Heart left ventricle (tissue), 16 donors: ENCODE measurements at regions not wholly inside any gene's neighbourhood (a gene's known extent, or its start where the extent isn't known, plus 50 kb on each side); places are given as distances from the start of the nearest gene placed in this dataset.

ENCODE experiments used
- ATAC-seq, 4 donors: fragments of 200-7000 bp; cut with Tn5 transposase; one replicate each; pipeline ENCODE4 v1.9.1; 2020 to 2022; ENCODE audit warnings: moderate library complexity in 4 of 4, mild to moderate bottlenecking in 3 of 4, moderate number of reproducible peaks in 1 of 4
- DNase-seq, 5 donors: peaks; one replicate each; pipeline ENCODE4 v3.0.0-alpha.2; 2020
- H3K27ac ChIP-seq, 12 donors: fragments of 200-600 bp; sonication (generic) in 4 of 12; one replicate each; pipeline versions ENCODE4 v1.5.0 to v1.8.0; 2016 to 2022; ENCODE audit warnings: mild to moderate bottlenecking in 2 of 12
- H3K27me3 ChIP-seq, 9 donors: fragments of 200-600 bp; sonication (generic) in 2 of 9; one replicate each; pipeline versions ENCODE4 v1.5.1 to v1.8.0; 2016 to 2022; ENCODE audit warnings: mild to moderate bottlenecking in 3 of 9
- H3K36me3 ChIP-seq, 9 donors: fragments of 200-600 bp; sonication (generic) in 2 of 9; one replicate each; pipeline versions ENCODE4 v1.5.0 to v1.8.0; 2018 to 2022; ENCODE audit warnings: mild to moderate bottlenecking in 2 of 9
- H3K4me1 ChIP-seq, 12 donors: fragments of 200-600 bp; sonication (generic) in 4 of 12; one replicate each; pipeline versions ENCODE4 v1.5.0 to v1.8.0; 2016 to 2022; ENCODE audit warnings: mild to moderate bottlenecking in 3 of 12
- H3K4me3 ChIP-seq, 12 donors: fragments of 200-600 bp; sonication (generic) in 4 of 12; one replicate each; pipeline versions ENCODE4 v1.5.0 to v1.8.0; 2017 to 2022; ENCODE audit warnings: mild to moderate bottlenecking in 9 of 12, moderate library complexity in 4 of 12
- H3K9me3 ChIP-seq, 12 donors: fragments of 200-600 bp; sonication (generic) in 4 of 12; one replicate each; pipeline versions ENCODE4 v1.5.0 to v1.8.0; 2016 to 2022; ENCODE audit warnings: mild to moderate bottlenecking in 1 of 12
- POLR2A ChIP-seq, 2 donors: fragments of 450-650 bp; IDR thresholded peaks; one replicate each; pipeline ENCODE4 v1.6.1; 2017; ENCODE audit warnings: antibody characterized with exemption in 2 of 2, mild to moderate bottlenecking in 2 of 2, moderate library complexity in 2 of 2
- WGBS, 4 donors: extraction: QIAGEN DNeasy Blood & Tissue Kit in 2 of 4; methylation state at CpG; one replicate each; pipeline versions ENCODE4 v1.1.5 to v1.1.7; 2013 to 2018; 5-methylcytosine and 5-hydroxymethylcytosine counted together
- intact Hi-C, 10 donors: fragments of 100-400 bp; cut with DNase I; formaldehyde crosslinking; loops; one replicate each; pipeline versions ENCODE4 v1.11.1 to v1.14.2; 2022
- TF ChIP-seq, protein P1 (sequence below), 12 donors: fragments of 200-600 bp; sonication (generic) in 4 of 12; IDR thresholded peaks; one replicate each; pipeline versions ENCODE4 v1.5.0 to v1.8.0; 2018 to 2022; ENCODE audit warnings: antibody characterized with exemption in 12 of 12, mild to moderate bottlenecking in 5 of 12
- donor health status: ischemic (EF 13 %, LVEDD 7.1; RV severe dilation, severe dysfunction).
- donor health status: healthy with polysubstance abuse.
- donor health status: DM: no; HTN: yes; CAD: no.
- donor health status: DM: no; HTN: no; CAD: no.
- donor health status: ischemic (EF 25% LVEDD 6.9; RV normal size, moderate dysfunction).
- donor health status: ischemic (EF 25% LVEDD 5.7; RV mildly dilated, moderate dysfunction).
- donor health status: healthy.
- donor health status: DM: yes; HTN: yes; CAD: no.
- donor health status: ischemic (EF 35%, LVEDD 5.7; RV mildly dilated, moderate dysfunction).
- donor health status: nonischemic (EF 11% LVEDD 7.7; RV severe dilation, severe dysfunction).
- donor health status: DM: yes; HTN: yes; CAD: no.
- donor health status: PGD.
- donor health status: ischemic (EF 29% LVEDD 5.4; RV normal size, mild dysfunction).
- donor health status: nonischemic (EF 23%, LVEDD 6.1; RV moderate dilation, normal function).

DNA sequence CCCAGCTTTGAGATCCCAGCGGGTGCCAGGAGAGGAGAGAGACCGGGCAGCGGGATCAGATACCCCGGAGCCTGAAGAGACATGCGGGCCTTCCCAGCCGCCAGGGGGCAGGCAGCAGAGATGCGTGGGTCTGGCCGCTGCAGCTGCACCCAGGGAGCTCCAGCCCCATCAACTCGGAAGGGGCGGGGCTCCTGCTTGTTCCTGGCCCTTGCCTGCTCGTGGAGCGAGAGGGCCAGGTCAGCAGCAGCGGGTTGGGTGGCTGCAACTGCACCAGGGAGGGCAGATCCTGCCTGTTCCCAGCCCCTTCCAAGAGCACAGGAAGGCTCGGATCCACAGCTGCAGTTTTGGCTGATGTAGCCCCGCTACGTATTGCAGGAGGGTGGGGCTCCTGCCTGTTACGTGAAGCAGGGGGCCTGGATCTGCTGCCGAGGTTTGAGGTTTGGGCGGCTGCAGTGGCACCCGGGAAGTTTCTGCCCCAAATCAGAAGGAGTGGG lies 532.8 kb downstream of the RFPL4B start:
- DNase-seq, result peak in 3 of 5 donors; percentile 25 to 52 (median 39)
- Histone ChIP-seq H3K9me3 (no peaks in the 10 kb centered on the region), H3K4me1 (peaks cover 0 to 10% (median 0%) of the 10 kb centered on the region in 12 donors), H3K4me3 (peak overlapping the region in 1 of 12 donors; percentile 10), H3K27me3 (no peaks in the 10 kb centered on the region), H3K27ac (no peak overlapping the region), H3K36me3 (no peaks in the 10 kb centered on the region)
- intact Hi-C loops, result loop anchor here in 1 of 10 donors (5.0 kb wide), 1 partner anchor 977 kb away; the partner anchor contains the start of gene MARCKS
- ATAC-seq, result peak in 2 of 4 donors; percentile 65 to 81
- WGBS, 4 donors, result 87 to 97% (median 95%) methylated on average over 14 to 20 of the region's 20 CpGs
- TF ChIP-seq POLR2A (IDR thresholded peaks at IDR 0.05), result no peak
- TF ChIP-seq, protein P1, sequence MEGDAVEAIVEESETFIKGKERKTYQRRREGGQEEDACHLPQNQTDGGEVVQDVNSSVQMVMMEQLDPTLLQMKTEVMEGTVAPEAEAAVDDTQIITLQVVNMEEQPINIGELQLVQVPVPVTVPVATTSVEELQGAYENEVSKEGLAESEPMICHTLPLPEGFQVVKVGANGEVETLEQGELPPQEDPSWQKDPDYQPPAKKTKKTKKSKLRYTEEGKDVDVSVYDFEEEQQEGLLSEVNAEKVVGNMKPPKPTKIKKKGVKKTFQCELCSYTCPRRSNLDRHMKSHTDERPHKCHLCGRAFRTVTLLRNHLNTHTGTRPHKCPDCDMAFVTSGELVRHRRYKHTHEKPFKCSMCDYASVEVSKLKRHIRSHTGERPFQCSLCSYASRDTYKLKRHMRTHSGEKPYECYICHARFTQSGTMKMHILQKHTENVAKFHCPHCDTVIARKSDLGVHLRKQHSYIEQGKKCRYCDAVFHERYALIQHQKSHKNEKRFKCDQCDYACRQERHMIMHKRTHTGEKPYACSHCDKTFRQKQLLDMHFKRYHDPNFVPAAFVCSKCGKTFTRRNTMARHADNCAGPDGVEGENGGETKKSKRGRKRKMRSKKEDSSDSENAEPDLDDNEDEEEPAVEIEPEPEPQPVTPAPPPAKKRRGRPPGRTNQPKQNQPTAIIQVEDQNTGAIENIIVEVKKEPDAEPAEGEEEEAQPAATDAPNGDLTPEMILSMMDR (IDR thresholded peaks at IDR 0.05), result peak in 2 of 12 donors; percentile 14 to 18

DNA sequence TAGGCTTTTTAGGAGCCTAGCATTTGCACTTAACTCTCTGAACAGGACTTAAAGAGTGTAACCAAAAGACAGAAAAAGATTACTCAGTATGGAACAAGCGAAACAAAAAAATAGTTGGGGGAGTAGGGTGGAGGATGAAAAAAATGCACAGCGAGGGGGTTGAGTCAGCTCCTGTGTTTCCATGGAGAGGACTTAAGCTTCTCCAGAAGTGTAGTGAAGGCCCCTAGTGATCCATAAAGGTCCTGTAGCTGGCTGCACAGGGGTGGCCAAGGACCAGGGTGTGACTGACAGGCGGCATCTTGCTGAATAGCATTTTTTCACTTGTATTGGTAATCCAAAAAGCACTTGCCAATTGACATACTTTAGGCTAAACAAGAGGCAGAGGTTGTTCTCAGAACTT lies 533.9 kb downstream of the RFPL4B start:
- 91 to 95% (median 94%) methylated on average over 3 of the region's 3 CpGs for WGBS, 4 donors
- intact Hi-C loops, result no loop called here
- DNase-seq (no peak), ATAC-seq (no peak)
- Histone ChIP-seq H3K27me3 (no peaks in the 10 kb centered on the region), H3K9me3 (no peaks in the 10 kb centered on the region), H3K36me3 (no peaks in the 10 kb centered on the region), H3K27ac (no peak overlapping the region), H3K4me3 (no peak overlapping the region), H3K4me1 (peaks cover 0 to 10% (median 0%) of the 10 kb centered on the region in 12 donors)
- no peak for TF ChIP-seq POLR2A (IDR thresholded peaks at IDR 0.05)
- TF ChIP-seq, protein P1 (IDR thresholded peaks at IDR 0.05), result no peak

DNA sequence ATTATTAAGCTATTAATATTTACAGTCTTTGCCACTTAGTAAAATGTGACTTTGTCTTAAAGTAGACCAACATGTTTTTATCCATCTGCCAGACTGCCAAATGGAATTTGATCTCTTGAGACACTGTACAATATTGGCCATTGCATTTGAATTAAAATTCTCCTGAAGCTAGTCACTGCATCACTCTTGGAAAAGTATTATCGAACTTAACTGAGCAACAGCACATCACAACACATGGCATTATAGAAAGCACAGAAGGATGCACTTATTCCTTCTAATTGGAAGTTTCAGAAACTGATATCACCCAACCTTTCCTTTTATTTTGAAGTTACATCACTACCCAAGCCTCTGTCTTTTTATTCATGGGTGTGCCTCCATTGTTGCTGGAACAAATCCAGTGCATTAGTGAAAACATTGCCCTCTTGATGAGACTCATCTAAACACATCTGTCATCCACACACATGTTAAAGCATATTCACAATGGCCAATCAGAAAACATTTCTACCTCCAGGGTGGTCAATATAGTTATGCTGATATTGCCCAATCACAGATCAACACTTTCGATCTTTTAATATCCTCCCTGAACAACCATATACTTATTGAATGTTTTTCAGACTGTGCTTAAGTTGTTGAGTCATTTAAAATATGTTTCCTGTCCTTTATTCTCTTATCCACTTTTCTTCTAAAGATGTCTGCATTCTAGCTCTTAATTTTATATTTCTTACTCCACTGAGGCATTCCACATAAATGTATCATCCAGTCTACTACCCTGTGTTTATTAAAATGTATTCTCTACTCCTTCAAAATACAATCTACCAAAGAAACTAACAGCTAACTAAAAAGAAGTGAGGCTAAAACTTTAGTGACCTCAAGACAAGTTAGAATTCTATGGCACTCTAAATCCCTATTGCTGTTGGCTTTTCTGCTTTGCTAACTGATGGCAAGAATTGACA lies 535.0 kb downstream of the RFPL4B start:
- DNase-seq (no peak), ATAC-seq (no peak)
- Histone ChIP-seq H3K27me3 (no peaks in the 10 kb centered on the region), H3K4me1 (peaks cover 0 to 8% (median 0%) of the 10 kb centered on the region in 12 donors), H3K9me3 (no peaks in the 10 kb centered on the region), H3K4me3 (no peak overlapping the region), H3K27ac (no peak overlapping the region), H3K36me3 (no peaks in the 10 kb centered on the region)
- intact Hi-C loops, result no loop called here
- 78 to 89% (median 85%) methylated on average over 2 of the region's 2 CpGs for WGBS, 4 donors
- TF ChIP-seq POLR2A (IDR thresholded peaks at IDR 0.05), result no peak
- TF ChIP-seq, protein P1 (IDR thresholded peaks at IDR 0.05), result no peak

DNA sequence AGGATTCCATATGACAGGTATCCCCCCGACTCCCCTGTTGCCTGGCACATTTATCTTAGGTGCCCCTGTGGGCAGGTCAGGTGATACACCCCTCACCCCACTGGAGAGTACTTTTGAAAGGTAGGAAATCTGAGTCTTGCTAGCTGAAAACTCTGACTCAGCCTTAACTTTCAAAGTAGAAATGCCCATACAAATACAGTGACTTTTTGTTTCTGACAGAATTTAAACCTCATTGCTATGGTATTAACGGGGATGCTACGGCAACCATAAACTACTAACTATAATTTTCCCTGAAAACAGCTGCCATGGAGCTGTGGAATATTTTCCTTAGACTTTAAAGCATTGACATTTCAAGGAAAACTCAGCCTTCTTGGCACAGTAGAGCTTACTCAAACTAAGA lies 536.0 kb downstream of the RFPL4B start:
- Histone ChIP-seq H3K4me1 (no peaks in the 10 kb centered on the region), H3K4me3 (no peak overlapping the region), H3K36me3 (no peaks in the 10 kb centered on the region), H3K9me3 (no peaks in the 10 kb centered on the region), H3K27me3 (no peaks in the 10 kb centered on the region), H3K27ac (no peak overlapping the region)
- DNase-seq, result no peak
- ATAC-seq, result no peak
- TF ChIP-seq POLR2A (IDR thresholded peaks at IDR 0.05), result no peak
- TF ChIP-seq, protein P1 (IDR thresholded peaks at IDR 0.05), result no peak
- 90 to 94% (median 92%) methylated on average over 3 of the region's 3 CpGs for WGBS, 4 donors
- intact Hi-C loops, result no loop called here
